SH-SY5Y (cell line): ENCODE measurements at regions not wholly inside any gene's neighbourhood (a gene's known extent, or its start where the extent isn't known, plus 50 kb on each side); places are given as distances from the start of the nearest gene placed in this dataset.

Experiments used
- GATA2 ChIP-seq: IDR thresholded peaks from 2 replicates; pipeline ENCODE4 v1.6.1; 2011; ENCODE audit warnings: mild to moderate bottlenecking, low read depth, low read length
- GATA3 ChIP-seq: IDR thresholded peaks from 2 replicates; pipeline ENCODE4 v1.6.1; 2011; ENCODE audit warnings: low read depth, mild to moderate bottlenecking, low read length, moderate library complexity

GRCh38 chr7:131234719-131235488, 92.8 kb upstream of the MKLN1 start:
- TF ChIP-seq GATA2: no peak
- TF ChIP-seq GATA3: no peak
